Forelimb muscle (tissue), 1 donor: ENCODE measurements at regions not wholly inside any gene's neighbourhood (a gene's known extent, or its start where the extent isn't known, plus 50 kb on each side); places are given as distances from the start of the nearest gene placed in this dataset.
"Not testable (repeated sequence)": the region's sequence is repeated elsewhere in the genome, so short reads cannot be mapped to it uniquely, and the experiment has no call there.

Experiments used
- DNase-seq: peaks from one replicate; pipeline ENCODE4 v3.0.0-alpha.2; 2013; ENCODE audit warnings: low read depth

GRCh38 chr3:159726231-159726964 lies 262.2 kb upstream of the IL12A start:
- no peak for DNase-seq

DNA sequence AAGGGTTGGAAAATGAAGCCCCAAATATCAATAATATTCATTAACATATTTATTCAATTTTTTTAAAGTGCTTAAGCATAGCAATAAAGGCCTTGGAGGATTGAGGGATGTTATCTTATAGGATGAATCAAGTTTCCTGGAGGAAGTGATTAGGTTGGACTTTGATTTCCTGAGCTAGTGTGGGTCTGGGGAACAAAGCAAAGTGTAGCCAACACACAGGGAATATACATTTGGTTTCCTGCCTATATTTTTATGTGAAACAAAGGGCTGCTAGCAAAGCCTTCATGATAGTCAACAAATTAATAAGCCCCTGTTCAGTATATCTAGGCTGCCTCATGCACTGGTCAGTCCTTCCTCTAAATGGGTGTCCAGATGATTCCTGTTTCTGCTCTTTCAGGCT lies 261.1 kb upstream of the IL12A start:
- DNase-seq, result no peak

DNA sequence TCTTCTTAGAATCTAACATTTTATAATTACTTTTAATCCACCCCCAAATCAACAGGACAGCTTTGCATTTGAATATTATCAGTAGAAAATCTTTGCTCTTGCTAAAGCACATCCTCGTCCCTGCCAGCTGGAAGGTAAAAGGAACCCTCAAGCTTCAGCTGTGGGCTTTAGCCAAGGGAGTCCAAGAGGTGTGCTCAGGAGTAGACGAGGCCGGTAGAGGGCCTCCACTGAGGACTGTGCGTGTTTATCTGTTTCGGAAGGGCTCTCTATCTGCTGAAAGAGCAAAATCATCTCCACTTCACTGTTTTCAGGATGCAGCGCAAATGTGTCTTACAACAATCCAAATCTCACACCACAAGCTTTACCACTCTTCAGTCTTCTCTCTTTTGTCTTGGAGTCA lies 257.4 kb upstream of the IL12A start:
- DNase-seq, result no peak

- DNase-seq, result no peak
Observed at GRCh38 chr3:159732172-159733111, 256.2 kb upstream of the IL12A start.

DNA sequence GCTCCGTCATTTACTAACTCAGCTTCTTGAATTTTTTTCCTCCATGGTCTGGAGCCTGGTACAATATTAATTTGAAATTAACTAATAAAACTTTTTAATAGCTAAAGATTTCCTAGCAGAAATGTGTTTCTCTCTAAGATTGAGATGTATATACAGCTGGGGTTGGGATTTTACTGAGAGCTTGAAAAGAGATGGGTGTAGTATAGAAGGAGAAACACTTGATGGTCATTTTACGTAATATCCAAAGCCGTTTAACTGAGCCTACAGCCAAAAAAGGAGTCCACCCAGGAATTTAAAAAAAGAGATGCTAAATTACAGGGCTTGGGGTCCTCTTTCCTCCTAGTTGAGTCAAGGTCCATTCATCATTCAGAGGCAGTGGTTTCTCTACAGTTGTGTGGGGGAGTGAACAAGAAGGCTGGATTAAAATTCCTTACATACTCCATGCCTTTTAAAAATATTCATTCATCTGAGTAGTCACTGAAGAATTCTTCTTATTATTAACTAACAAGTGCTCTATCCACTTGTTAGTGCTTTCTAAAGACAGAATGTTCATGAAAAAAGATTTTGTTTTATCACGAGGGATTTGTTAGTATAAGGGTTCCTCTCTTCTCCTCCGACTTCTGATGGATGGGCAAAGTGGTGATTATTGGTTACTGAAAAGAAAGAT lies 255.3 kb upstream of the IL12A start:
- DNase-seq, result no peak

GRCh38 chr3:159734681-159735080 lies 254.0 kb upstream of the IL12A start:
- no peak for DNase-seq

DNA sequence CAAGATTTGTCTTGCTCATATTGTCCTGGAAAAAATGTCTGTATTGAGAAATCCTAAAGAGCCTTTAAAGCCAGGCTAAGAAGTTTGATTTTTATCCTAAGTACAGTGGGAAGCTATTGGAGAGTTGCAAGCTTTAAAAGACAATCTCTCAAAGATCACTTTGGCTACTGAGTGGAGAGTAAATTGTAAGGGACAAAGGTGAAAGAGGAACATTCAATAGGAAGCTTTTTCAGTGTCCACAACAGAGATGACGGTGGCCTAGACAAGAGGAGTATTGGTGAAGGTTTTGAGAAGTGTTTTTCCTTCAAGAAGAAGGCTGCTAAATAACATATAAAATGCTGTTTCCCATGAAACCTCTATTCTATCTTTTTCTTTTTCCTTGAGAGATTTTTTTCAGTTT lies 249.5 kb upstream of the IL12A start:
- DNase-seq, result no peak

DNA sequence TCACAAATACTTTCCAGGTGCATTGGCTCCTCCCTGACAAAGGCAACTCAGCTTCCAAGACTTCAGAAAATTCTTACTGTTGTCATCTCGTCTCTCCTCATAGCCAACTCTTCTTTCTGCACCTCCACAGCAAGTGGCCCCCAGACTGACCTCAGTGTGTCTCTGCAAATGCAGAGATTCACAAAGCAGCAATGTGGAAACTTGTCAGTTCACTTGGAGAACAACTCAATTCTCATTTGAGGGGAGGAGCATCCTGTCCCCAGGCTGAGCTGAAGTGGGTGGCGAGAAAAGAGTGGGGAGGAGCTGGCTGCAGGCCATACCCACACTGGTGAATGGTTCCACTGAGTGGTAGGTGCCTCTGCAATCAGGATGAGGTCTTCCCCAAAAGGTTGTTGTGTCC lies 248.7 kb upstream of the IL12A start:
- DNase-seq, result no peak

DNA sequence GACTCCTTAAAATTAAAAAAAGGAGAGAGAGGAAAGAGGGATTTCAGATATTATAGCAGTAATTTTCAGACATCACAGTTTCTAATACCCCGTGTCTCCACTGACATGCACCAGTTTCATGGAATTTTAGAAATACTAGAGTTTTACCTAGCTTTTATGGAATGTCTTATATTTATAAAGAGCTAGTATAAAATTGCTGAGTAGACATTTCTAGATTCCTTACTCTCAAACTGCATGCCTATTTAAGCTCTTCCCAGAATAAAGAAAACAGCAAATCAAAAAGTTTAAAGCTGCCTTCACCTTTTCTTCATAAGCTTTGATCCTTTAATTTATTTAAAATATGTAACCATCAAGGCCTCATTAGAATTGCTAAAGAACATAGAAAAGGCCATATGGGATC lies 247.4 kb upstream of the IL12A start:
- DNase-seq, result no peak

DNA sequence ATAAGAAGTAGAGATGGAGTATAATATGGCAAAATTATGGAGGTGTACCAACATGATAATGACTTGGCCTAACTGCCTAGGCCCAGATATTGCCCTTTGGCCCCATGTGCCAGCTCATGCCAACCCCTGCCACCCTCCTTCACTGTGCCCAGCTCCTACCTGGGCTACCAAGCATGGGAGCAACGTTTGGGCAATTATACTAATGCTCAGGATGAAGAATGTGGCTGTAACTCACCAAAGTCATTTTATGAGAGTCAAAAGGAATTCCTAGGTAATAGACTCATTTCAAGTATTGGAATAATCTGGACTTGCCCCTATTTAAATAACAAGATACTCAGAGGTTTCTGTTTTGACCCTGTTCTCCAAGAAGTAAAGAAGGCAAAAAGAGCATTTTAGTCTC lies 240.2 kb upstream of the IL12A start:
- DNase-seq, result no peak

- no peak for DNase-seq
Observed at GRCh38 chr3:159749406-159749805, 239.2 kb upstream of the IL12A start.

DNA sequence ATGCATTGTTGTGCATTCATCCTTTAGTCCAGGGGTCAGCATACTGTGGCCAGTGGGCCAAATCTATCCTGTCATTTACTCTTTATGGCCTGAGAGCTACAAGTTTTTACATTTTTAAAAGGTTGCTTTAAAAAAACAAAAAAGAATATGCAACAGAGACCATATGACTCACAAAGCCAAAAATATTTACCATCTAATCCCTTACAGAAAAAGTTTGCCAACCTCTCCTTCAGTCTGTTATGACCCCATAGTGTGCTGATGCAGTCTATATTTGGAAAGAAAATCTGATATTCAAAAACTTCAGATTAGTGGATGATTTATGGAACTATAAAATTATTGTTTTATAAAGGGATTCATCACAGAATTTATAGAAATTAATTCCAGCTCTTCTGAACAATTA lies 237.5 kb upstream of the IL12A start:
- DNase-seq, result no peak

DNA sequence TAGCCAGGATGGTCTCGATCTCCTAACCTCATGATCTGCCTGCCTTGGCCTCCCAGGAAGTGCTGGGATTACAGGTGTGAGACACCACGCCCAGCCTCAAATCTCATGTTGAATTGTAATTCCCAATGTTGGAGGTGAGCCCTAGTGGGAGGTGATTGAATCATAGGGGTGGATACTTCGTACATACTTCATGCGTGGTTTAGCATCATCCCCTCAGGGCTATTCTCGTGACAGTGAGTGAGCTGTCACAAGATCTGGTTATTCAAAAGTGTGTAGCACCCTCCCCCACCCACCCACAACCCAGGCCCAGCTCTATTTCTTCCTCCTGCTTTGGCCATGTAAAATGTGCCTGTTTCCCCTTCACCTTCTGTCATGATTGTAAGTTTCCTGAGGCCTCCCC lies 236.9 kb upstream of the IL12A start:
- DNase-seq, result no peak

GRCh38 chr3:159756279-159757207 lies 232.1 kb upstream of the IL12A start:
- DNase-seq, result not testable (repeated sequence)

DNA sequence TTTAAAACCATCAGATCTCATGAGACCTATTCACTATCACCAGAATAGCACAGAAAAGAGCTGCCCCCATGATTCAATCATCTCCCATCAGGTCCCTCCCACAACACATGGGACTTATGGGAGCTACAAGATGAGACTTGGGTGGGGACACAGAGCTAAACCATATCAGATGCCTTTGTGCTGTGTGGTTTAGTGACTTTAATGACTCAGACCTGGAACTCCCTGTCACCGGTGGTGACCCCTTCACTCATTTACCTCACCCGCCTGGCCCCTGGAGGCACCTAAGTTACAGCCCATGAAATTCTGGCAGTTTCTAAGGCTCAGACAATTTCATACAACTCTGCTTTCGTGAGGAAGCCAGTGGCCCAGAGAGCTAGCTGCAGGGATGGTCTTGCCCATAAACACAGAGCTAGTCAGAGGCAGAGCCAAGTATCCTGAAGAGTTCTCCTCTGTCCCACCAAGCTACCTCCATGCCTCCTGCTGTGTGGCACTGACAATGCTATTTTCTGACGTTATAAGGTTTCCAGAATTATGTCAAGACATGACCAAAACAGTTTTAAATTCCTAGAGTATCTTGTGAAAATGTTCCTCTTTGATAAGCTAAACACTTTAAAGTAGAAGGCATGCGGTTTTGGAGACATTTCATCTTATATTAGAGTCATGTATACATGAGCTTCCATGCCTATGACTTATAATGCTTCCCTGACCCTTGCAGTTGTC lies 231.1 kb upstream of the IL12A start:
- DNase-seq, result no peak

- no peak for DNase-seq
Observed at GRCh38 chr3:159760046-159760445, 228.6 kb upstream of the IL12A start.

DNA sequence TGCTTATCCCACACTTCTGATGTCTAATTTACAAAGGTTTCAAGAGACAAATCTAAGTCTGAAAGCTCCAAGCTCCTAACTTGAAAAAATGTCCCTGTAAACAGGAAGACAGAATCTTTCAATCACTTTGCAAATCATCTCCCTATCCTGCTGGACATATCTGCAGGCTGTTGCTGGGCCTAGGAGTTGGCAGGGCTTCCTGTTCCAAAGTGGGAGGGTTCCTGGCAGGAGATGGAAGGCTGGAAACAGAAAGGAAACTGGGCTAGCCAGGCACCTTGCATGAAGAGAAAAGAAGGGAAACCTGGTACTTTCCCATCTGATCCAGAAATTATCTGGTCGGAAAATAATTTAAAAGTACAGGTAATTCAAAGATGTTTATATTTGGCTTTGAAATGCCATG lies 227.3 kb upstream of the IL12A start:
- no peak for DNase-seq

DNA sequence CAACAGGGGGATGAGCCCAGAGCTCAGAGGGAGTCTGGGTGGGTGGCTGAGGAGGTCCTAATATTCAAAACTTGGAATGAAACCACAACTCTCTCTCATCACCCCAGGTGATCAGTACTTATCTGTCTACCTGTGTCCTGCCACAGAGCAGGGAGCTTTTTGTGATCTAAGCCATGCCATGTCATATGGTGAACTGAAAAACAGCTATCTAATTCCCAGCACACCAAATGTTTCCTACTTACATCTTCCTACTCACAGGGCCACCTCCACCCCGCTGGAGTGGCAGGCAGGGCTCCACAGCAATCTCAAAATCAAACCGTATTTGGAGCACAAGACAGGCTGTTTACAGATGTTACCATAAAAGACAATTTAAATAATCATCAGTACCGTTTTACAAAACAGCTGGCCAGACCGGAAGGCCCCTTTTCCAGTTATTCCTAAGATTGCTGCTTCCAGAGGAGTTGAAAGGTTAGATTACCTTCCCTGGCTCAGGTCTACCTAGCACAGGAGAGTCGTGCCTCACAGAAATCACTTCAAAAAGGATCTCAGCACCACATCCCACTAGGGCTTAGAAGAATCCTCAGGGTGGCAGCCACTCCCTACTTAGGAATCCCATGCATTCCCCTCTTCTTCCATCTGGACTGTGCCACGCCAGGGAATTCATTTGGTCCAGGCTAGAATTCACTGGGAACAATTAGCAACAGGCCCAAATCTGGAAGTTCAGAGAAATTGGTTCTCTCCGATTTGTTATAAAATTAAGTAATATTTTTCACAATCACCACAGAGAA lies 226.6 kb upstream of the IL12A start:
- no peak for DNase-seq

DNA sequence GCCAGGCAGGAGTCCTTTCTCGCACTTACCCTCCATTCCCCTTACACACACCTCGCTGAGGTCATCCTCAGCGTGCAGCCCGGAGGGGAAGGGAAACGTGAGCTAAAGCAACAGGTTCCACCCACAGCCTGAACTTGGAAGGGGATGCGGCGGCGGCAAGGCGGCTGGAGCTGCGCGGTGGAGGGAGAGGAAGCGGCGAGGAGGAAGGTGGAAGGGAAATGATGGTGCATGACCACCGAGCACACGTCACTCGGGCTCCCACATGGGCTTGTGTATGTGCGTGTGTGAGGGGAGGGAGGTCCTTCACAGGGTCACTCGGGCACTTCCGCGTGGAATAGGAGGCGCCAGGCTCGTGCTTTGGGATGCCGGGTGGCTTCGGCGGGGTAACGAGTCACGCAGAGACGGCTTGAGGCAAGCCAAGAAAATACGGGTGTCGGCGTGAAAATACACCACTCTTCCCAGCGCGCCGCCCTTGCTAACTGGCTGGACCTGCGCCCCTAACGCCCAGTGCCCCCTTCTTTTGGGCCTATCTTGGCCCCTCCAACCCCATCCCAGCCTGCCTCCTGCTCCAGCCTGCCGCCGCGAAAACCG lies 225.5 kb upstream of the IL12A start:
- DNase-seq, result no peak
